ENCODE measurements at regions not wholly inside any gene's neighbourhood (a gene's known extent, or its start where the extent isn't known, plus 50 kb on each side); places are given as distances from the start of the nearest gene placed in this dataset.

- TF ChIP-seq CTCF (conservative IDR thresholded peaks at IDR 0.05) (no peak), ZFX (IDR thresholded peaks at IDR 0.05) (no peak)
Observed at GRCh38 chr12:58583529-58583928, 336.8 kb downstream of the LRIG3 start.

All from C4-2B (cell line).